ENCODE measurements at regions not wholly inside any gene's neighbourhood (a gene's known extent, or its start where the extent isn't known, plus 50 kb on each side); places are given as distances from the start of the nearest gene placed in this dataset.

DNA sequence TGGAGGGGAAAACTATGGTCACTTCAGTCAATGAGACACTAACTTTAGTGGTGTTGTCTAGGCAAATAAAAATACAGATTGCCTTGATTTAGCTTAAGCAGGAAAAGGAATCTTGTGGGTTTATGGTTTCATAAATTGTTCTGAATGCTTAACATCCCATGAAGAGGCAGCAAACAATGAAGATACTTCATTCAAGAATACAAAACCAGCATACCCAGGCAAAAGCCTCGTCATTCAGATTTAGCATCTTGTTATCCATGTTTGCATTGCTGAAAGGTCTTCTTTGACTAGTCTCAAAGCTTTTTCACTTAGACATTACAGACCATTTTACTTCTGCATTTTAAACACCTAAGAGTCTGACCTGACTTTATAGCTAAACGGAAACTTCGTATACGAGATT is 272.7 kb upstream of the FSHR start:
- Histone ChIP-seq H3K4me3 (replicated peaks; ENCODE audit: insufficient read depth, low read length) (no peak overlapping the region), H3K27me3 (ENCODE audit: insufficient read depth, poor library complexity, severe bottlenecking) (no peaks in the 10 kb centered on the region), H3K27ac (replicated peaks) (no peak overlapping the region)
- no peak for DNase-seq (ENCODE audit: low read depth in 1 of 2, low spot score in 1 of 2)
- TF ChIP-seq, protein P1, sequence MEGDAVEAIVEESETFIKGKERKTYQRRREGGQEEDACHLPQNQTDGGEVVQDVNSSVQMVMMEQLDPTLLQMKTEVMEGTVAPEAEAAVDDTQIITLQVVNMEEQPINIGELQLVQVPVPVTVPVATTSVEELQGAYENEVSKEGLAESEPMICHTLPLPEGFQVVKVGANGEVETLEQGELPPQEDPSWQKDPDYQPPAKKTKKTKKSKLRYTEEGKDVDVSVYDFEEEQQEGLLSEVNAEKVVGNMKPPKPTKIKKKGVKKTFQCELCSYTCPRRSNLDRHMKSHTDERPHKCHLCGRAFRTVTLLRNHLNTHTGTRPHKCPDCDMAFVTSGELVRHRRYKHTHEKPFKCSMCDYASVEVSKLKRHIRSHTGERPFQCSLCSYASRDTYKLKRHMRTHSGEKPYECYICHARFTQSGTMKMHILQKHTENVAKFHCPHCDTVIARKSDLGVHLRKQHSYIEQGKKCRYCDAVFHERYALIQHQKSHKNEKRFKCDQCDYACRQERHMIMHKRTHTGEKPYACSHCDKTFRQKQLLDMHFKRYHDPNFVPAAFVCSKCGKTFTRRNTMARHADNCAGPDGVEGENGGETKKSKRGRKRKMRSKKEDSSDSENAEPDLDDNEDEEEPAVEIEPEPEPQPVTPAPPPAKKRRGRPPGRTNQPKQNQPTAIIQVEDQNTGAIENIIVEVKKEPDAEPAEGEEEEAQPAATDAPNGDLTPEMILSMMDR (IDR thresholded peaks at IDR 0.05; ENCODE audit: insufficient read depth, low read length), result no peak
- TF ChIP-seq SPI1 (IDR thresholded peaks at IDR 0.05; ENCODE audit: borderline replicate concordance, low read depth) (no peak), GABPA (IDR thresholded peaks at IDR 0.05; ENCODE audit: low read depth) (no peak), POLR2AphosphoS5 (IDR thresholded peaks at IDR 0.05; ENCODE audit: low read depth) (no peak)
- TF ChIP-seq, protein P2, sequence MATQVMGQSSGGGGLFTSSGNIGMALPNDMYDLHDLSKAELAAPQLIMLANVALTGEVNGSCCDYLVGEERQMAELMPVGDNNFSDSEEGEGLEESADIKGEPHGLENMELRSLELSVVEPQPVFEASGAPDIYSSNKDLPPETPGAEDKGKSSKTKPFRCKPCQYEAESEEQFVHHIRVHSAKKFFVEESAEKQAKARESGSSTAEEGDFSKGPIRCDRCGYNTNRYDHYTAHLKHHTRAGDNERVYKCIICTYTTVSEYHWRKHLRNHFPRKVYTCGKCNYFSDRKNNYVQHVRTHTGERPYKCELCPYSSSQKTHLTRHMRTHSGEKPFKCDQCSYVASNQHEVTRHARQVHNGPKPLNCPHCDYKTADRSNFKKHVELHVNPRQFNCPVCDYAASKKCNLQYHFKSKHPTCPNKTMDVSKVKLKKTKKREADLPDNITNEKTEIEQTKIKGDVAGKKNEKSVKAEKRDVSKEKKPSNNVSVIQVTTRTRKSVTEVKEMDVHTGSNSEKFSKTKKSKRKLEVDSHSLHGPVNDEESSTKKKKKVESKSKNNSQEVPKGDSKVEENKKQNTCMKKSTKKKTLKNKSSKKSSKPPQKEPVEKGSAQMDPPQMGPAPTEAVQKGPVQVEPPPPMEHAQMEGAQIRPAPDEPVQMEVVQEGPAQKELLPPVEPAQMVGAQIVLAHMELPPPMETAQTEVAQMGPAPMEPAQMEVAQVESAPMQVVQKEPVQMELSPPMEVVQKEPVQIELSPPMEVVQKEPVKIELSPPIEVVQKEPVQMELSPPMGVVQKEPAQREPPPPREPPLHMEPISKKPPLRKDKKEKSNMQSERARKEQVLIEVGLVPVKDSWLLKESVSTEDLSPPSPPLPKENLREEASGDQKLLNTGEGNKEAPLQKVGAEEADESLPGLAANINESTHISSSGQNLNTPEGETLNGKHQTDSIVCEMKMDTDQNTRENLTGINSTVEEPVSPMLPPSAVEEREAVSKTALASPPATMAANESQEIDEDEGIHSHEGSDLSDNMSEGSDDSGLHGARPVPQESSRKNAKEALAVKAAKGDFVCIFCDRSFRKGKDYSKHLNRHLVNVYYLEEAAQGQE (IDR thresholded peaks at IDR 0.05; ENCODE audit: insufficient replicate concordance, low read depth), result no peak

DNA sequence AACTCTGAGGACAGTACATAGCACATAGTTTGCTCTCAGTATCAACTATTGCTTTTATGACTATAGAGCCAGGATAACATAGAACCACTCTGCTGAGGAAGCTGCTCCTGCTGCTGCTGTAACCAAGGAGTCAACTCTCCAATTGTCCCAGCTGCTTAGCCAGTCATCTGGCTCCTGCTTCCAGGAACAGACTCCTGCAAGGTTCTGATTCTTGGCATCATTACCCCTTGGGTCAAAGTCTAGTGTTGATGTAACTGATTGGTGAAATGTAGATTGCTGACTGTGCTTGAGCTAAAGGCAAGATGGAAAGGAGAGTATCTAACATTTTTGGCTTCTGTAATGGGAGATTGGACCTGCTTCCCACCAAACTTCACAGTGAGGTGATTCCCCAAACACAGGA is 261.9 kb upstream of the FSHR start:
- no peak overlapping the region for H3K4me3 ChIP-seq (replicated peaks; ENCODE audit: insufficient read depth, low read length)
- no peak overlapping the region for H3K27ac ChIP-seq (replicated peaks)
- no peak for DNase-seq (ENCODE audit: low read depth in 1 of 2, low spot score in 1 of 2)

DNA sequence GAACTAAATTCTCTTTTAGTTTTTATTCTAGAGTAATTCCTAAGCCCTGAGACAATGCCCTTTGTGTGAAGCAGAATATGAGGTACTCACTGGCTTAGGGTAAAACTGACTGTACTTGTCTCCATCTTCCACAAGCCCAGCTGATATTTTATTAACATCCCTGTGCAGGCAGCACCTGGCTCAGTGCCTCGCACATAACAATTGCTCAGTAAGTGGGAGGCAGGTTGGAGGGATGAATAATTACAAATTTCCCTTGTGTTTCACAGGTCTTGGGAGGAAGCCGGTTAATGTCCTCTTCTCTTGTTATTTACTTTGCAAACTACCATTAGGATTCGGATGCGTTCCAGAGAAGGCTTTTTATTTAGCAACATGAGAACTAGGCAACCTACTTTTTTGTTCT is 249.8 kb upstream of the FSHR start:
- no peak for DNase-seq (ENCODE audit: low read depth in 1 of 2, low spot score in 1 of 2)
- TF ChIP-seq SPI1 (IDR thresholded peaks at IDR 0.05; ENCODE audit: borderline replicate concordance, low read depth), result no peak
- TF ChIP-seq, protein P2 (IDR thresholded peaks at IDR 0.05; ENCODE audit: insufficient replicate concordance, low read depth), result no peak
- TF ChIP-seq GABPA (IDR thresholded peaks at IDR 0.05; ENCODE audit: low read depth), result no peak
- no peak for TF ChIP-seq POLR2AphosphoS5 (IDR thresholded peaks at IDR 0.05; ENCODE audit: low read depth)
- TF ChIP-seq, protein P1 (IDR thresholded peaks at IDR 0.05; ENCODE audit: insufficient read depth, low read length), result no peak
- Histone ChIP-seq H3K27ac (replicated peaks) (no peak overlapping the region), H3K4me3 (replicated peaks; ENCODE audit: insufficient read depth, low read length) (no peak overlapping the region), H3K27me3 (ENCODE audit: insufficient read depth, poor library complexity, severe bottlenecking) (no peaks in the 10 kb centered on the region)

More for the DNA sequence above, 261.9 kb upstream of the FSHR start:
- TF ChIP-seq SPI1 (IDR thresholded peaks at IDR 0.05; ENCODE audit: borderline replicate concordance, low read depth), result no peak
- no peaks in the 10 kb centered on the region for H3K27me3 ChIP-seq (ENCODE audit: insufficient read depth, poor library complexity, severe bottlenecking)

DNA sequence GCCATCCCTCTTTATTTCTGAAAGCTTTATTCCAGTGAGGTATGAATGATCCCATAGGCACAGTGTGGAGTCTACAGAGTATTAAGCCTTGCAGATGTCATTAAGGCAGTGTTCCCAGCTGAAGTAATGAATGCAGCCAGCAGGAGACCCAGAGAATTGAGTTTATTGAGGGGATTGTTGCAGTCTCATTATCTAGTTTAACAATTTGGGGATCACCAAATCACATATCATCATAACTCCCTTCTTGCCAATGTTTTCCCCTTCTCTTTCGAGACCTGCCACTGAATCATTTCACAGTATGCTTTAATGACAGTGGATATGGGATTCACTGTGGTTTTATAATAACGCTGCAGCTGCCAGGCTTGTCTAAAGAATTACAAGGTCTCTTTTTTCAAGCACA is 249.3 kb upstream of the FSHR start:
- no peaks in the 10 kb centered on the region for H3K27me3 ChIP-seq (ENCODE audit: insufficient read depth, poor library complexity, severe bottlenecking)
- TF ChIP-seq GABPA (IDR thresholded peaks at IDR 0.05; ENCODE audit: low read depth), result no peak
- TF ChIP-seq POLR2AphosphoS5 (IDR thresholded peaks at IDR 0.05; ENCODE audit: low read depth), result no peak
- TF ChIP-seq SPI1 (IDR thresholded peaks at IDR 0.05; ENCODE audit: borderline replicate concordance, low read depth), result no peak
- TF ChIP-seq, protein P1 (IDR thresholded peaks at IDR 0.05; ENCODE audit: insufficient read depth, low read length), result no peak
- TF ChIP-seq, protein P2 (IDR thresholded peaks at IDR 0.05; ENCODE audit: insufficient replicate concordance, low read depth), result no peak
- no peak for DNase-seq (ENCODE audit: low read depth in 1 of 2, low spot score in 1 of 2)
- H3K4me3 ChIP-seq (replicated peaks; ENCODE audit: insufficient read depth, low read length), result no peak overlapping the region
- H3K27ac ChIP-seq (replicated peaks), result no peak overlapping the region
